H9 (cell line): ENCODE measurements at regions not wholly inside any gene's neighbourhood (a gene's known extent, or its start where the extent isn't known, plus 50 kb on each side); places are given as distances from the start of the nearest gene placed in this dataset.

ENCODE experiments used
- DNase-seq: peaks from one replicate; pipeline ENCODE4 v3.0.0-alpha.2; 2017
- H2AFZ ChIP-seq: one replicate; pipeline ENCODE4 v1.6.1; 2013; ENCODE audit warnings: mild to moderate bottlenecking, low read length, control low read depth, moderate library complexity
- H2AK5ac ChIP-seq: 2 replicates; pipeline ENCODE4 v1.6.1; 2013; ENCODE audit warnings: low read length, control low read depth, mixed read lengths; ENCODE audit not compliant: insufficient read length
- H2BK120ac ChIP-seq: one replicate; pipeline ENCODE4 v1.6.1; 2013; ENCODE audit warnings: low read depth, mild to moderate bottlenecking, low read length, control low read depth, inconsistent platforms; ENCODE audit not compliant: poor library complexity, severe bottlenecking
- H2BK12ac ChIP-seq: 2 replicates; pipeline ENCODE4 v1.6.1; 2013; ENCODE audit warnings: low read length, control low read depth, mixed read lengths, low read depth; ENCODE audit not compliant: insufficient read length
- H2BK15ac ChIP-seq: 2 replicates; pipeline ENCODE4 v1.6.1; 2013; ENCODE audit warnings: low read depth, low read length, control low read depth
- H2BK20ac ChIP-seq: one replicate; pipeline ENCODE4 v1.6.1; 2013; ENCODE audit warnings: low read depth, mild to moderate bottlenecking, low read length, control low read depth, inconsistent platforms; ENCODE audit not compliant: poor library complexity, severe bottlenecking
- H2BK5ac ChIP-seq: 2 replicates; pipeline ENCODE4 v1.6.1; 2013; ENCODE audit warnings: low read length, control low read depth, mixed read lengths; ENCODE audit not compliant: insufficient read length
- H3K14ac ChIP-seq: 2 replicates; pipeline ENCODE4 v1.6.1; 2013; ENCODE audit warnings: low read length, control low read depth; ENCODE audit not compliant: insufficient read depth
- H3K18ac ChIP-seq: 2 replicates; pipeline ENCODE4 v1.6.1; 2013; ENCODE audit warnings: low read depth, mild to moderate bottlenecking, mixed read lengths, low read length, control low read depth; ENCODE audit not compliant: insufficient read length
- H3K23ac ChIP-seq: 2 replicates; pipeline ENCODE4 v1.6.1; 2013; ENCODE audit warnings: low read length, control low read depth, mixed read lengths, low read depth; ENCODE audit not compliant: insufficient read length
- H3K23me2 ChIP-seq: 2 replicates; pipeline ENCODE4 v1.6.1; 2013; ENCODE audit warnings: low read depth, mild to moderate bottlenecking, mixed read lengths, low read length, control low read depth; ENCODE audit not compliant: insufficient read length, poor library complexity, severe bottlenecking
- H3K27ac ChIP-seq: 2 replicates; pipeline ENCODE4 v1.5.1; 2013; ENCODE audit warnings: low read length, control low read depth, mixed read lengths, low read depth; ENCODE audit not compliant: insufficient read length
- H3K27me3 ChIP-seq: 2 replicates; pipeline ENCODE4 v1.6.1; 2013; ENCODE audit warnings: low read length, control low read depth, inconsistent platforms; ENCODE audit not compliant: insufficient read depth
- H3K4ac ChIP-seq: 2 replicates; pipeline ENCODE4 v1.6.1; 2013; ENCODE audit warnings: low read depth, mild to moderate bottlenecking, control low read depth, inconsistent platforms, low read length, moderate library complexity
- H3K4me1 ChIP-seq: 2 replicates; pipeline ENCODE4 v1.6.1; 2013; ENCODE audit warnings: low read length, control low read depth, inconsistent platforms; ENCODE audit not compliant: insufficient read depth
- H3K4me2 ChIP-seq: 2 replicates; pipeline ENCODE4 v1.6.1; 2013; ENCODE audit warnings: low read length, control low read depth, mixed read lengths; ENCODE audit not compliant: insufficient read length, insufficient read depth
- H3K56ac ChIP-seq: 2 replicates; pipeline ENCODE4 v1.6.1; 2013; ENCODE audit warnings: low read depth, mild to moderate bottlenecking, mixed read lengths, low read length, control low read depth; ENCODE audit not compliant: insufficient read length
- H3K79me1 ChIP-seq: 2 replicates; pipeline ENCODE4 v1.6.1; 2013; ENCODE audit warnings: low read depth, mild to moderate bottlenecking, moderate library complexity, low read length, control low read depth, inconsistent platforms; ENCODE audit not compliant: insufficient read depth, poor library complexity, severe bottlenecking
- H3K79me2 ChIP-seq: 2 replicates; pipeline ENCODE4 v1.6.1; 2013; ENCODE audit warnings: low read length, control low read depth, inconsistent platforms; ENCODE audit not compliant: insufficient read depth
- H3K9ac ChIP-seq: 2 replicates; pipeline ENCODE4 v1.6.1; 2013; ENCODE audit warnings: low read length, control low read depth, mixed read lengths; ENCODE audit not compliant: insufficient read length; ENCODE audit errors: extremely low read depth
- H3K9me3 ChIP-seq: one replicate; pipeline ENCODE4 v1.6.1; 2013; ENCODE audit warnings: low read depth, low read length, inconsistent platforms; ENCODE audit not compliant: control insufficient read depth
- H3T11ph ChIP-seq: one replicate; pipeline ENCODE4 v1.6.1; 2013; ENCODE audit warnings: mild to moderate bottlenecking, low read length, control low read depth, inconsistent platforms
- H4K20me1 ChIP-seq: one replicate; pipeline ENCODE4 v1.6.1; 2013; ENCODE audit not compliant: control insufficient read depth, insufficient read length, insufficient read depth
- H4K5ac ChIP-seq: 2 replicates; pipeline ENCODE4 v1.6.1; 2013; ENCODE audit warnings: low read depth, mild to moderate bottlenecking, mixed read lengths, low read length, control low read depth; ENCODE audit not compliant: insufficient read length
- H4K8ac ChIP-seq: replicated peaks from 2 replicates; pipeline ENCODE4 v1.6.1; 2013; ENCODE audit warnings: low read length, control low read depth, mixed read lengths, low read depth; ENCODE audit not compliant: insufficient read length
- H4K91ac ChIP-seq: 2 replicates; pipeline ENCODE4 v1.6.1; 2013; ENCODE audit warnings: low read depth, mild to moderate bottlenecking, moderate library complexity, mixed read lengths, low read length, control low read depth; ENCODE audit not compliant: insufficient read length
- H3K27ac Mint-ChIP-seq, 3 experiments: 2 replicates in 2 of 3; 3 replicates in 1 of 3; pipeline ENCODE4 v1.8.0; 2020 to 2021; ENCODE audit warnings: mixed read lengths in 3 of 3, mild to moderate bottlenecking in 1 of 3, moderate library complexity in 1 of 3
- H3K27me3 Mint-ChIP-seq: 2 replicates; pipeline ENCODE4 v1.8.0; 2021; ENCODE audit warnings: low read depth, mild to moderate bottlenecking, moderate library complexity, mixed read lengths
- H3K36me3 Mint-ChIP-seq, 3 experiments: 2 replicates in 2 of 3; 3 replicates in 1 of 3; pipeline ENCODE4 v1.8.0; 2020 to 2021; ENCODE audit warnings: low read depth in 3 of 3, mixed read lengths in 3 of 3; ENCODE audit not compliant: insufficient read depth in 1 of 3
- H3K4me1 Mint-ChIP-seq, 2 experiments: 2 replicates each; pipeline ENCODE4 v1.8.0; 2020; ENCODE audit warnings: mixed read lengths in 2 of 2
- H3K4me3 Mint-ChIP-seq, 2 experiments: 2 replicates in 1 of 2; 3 replicates in 1 of 2; pipeline ENCODE4 v1.8.0; 2020 to 2021; ENCODE audit warnings: mild to moderate bottlenecking in 2 of 2, mixed read lengths in 2 of 2, moderate library complexity in 1 of 2
- H3K9me3 Mint-ChIP-seq, 2 experiments: 2 replicates in 1 of 2; 3 replicates in 1 of 2; pipeline ENCODE4 v1.8.0; 2020; ENCODE audit warnings: mild to moderate bottlenecking in 2 of 2, mixed read lengths in 2 of 2, moderate library complexity in 1 of 2
- WGBS: extraction: QIAGEN DNeasy Blood & Tissue Kit; methylation state at CpG from one replicate; pipeline ENCODE4 v1.1.7; 2013; ENCODE audit warnings: missing lambda C conversion rate, low lambda C conversion rate, mixed read lengths; ENCODE audit not compliant: insufficient read length; ENCODE audit errors: extremely low coverage; 5-methylcytosine and 5-hydroxymethylcytosine counted together
- TF ChIP-seq, protein P1 (sequence below): fragments of 200-600 bp; sonication (generic); conservative IDR thresholded peaks from 3 replicates; pipeline ENCODE4 v1.8.0; 2021; ENCODE audit warnings: antibody characterized with exemption, mild to moderate bottlenecking

DNA sequence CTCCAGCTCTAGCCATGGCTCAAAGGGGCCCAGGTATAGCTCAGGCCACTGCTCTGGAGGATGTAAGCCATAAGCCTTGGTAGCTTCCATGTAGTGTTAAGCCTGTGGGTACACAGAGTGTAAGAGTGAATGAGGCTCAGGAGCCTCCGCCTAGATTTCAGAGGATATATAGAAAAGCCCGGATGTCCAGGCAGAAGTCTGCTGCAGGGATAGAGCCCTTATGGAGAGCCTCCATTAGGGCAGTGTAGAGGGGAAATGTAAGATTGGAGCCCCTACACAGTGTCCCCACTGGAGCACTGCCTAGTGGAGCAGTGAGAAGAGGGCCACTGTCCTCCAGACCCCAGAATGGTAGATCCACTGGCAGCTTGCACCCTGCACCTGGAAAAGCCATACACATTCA is 240.8 kb upstream of the KLF14 start:
- Histone ChIP-seq H2AK5ac (no peak overlapping the region), H2AFZ (no peak overlapping the region), H2BK12ac (no peak overlapping the region), H4K91ac (no peak overlapping the region), H2BK20ac (no peak overlapping the region), H3K14ac (no peak overlapping the region), H3K4me1 (no peaks in the 10 kb centered on the region; the same call in 1 of the 2 replicates), H2BK5ac (no peak overlapping the region), H4K20me1 (no peaks in the 10 kb centered on the region), H3K18ac (no peak overlapping the region), H3K4me2 (no peak overlapping the region), H3K27me3 (no peaks in the 10 kb centered on the region), H3K27ac (no peak overlapping the region), H2BK15ac (no peak overlapping the region), H3K79me2 (no peaks in the 10 kb centered on the region), H3K4ac (no peak overlapping the region), H3K9me3 (no peaks in the 10 kb centered on the region), H3K23me2 (no peaks in the 10 kb centered on the region), H3K23ac (no peak overlapping the region), H3K9ac (no peak overlapping the region), H3K79me1 (no peaks in the 10 kb centered on the region), H3K56ac (no peak overlapping the region), H4K8ac (no peak overlapping the region), H3T11ph (no peak overlapping the region), H2BK120ac (no peak overlapping the region), H4K5ac (no peak overlapping the region)
- peaks cover 15 to 28% of the 10 kb centered on the region in 2 experiments for H3K9me3 Mint-ChIP-seq
- H3K4me3 Mint-ChIP-seq = no peak overlapping the region
- WGBS = no CpG with 5 or more reads among the region's 2 CpGs
- TF ChIP-seq, protein P1, sequence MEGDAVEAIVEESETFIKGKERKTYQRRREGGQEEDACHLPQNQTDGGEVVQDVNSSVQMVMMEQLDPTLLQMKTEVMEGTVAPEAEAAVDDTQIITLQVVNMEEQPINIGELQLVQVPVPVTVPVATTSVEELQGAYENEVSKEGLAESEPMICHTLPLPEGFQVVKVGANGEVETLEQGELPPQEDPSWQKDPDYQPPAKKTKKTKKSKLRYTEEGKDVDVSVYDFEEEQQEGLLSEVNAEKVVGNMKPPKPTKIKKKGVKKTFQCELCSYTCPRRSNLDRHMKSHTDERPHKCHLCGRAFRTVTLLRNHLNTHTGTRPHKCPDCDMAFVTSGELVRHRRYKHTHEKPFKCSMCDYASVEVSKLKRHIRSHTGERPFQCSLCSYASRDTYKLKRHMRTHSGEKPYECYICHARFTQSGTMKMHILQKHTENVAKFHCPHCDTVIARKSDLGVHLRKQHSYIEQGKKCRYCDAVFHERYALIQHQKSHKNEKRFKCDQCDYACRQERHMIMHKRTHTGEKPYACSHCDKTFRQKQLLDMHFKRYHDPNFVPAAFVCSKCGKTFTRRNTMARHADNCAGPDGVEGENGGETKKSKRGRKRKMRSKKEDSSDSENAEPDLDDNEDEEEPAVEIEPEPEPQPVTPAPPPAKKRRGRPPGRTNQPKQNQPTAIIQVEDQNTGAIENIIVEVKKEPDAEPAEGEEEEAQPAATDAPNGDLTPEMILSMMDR = no peak
- peaks cover 21 to 31% (median 29%) of the 10 kb centered on the region in 3 experiments for H3K36me3 Mint-ChIP-seq
- no peaks in the 10 kb centered on the region for H3K27me3 Mint-ChIP-seq
- H3K4me1 Mint-ChIP-seq = peaks cover 6 to 7% of the 10 kb centered on the region in 2 experiments; a peak in 3 of 4 replicates
- H3K27ac Mint-ChIP-seq = no peak overlapping the region
- no peak for DNase-seq
